ENCODE measurements at regions not wholly inside any gene's neighbourhood (a gene's known extent, or its start where the extent isn't known, plus 50 kb on each side); places are given as distances from the start of the nearest gene placed in this dataset.

- H3K27me3 ChIP-seq (ENCODE audit: insufficient read depth, low read length, poor library complexity): no peaks in the 10 kb centered on the region
- no peaks in the 10 kb centered on the region for H3K4me1 ChIP-seq (ENCODE audit: insufficient read depth, low read length)
- H3K9ac ChIP-seq (ENCODE audit: low read depth, low read length): no peak overlapping the region
- no peak for ATAC-seq (ENCODE audit: insufficient read depth, low read depth)
- no peak overlapping the region for H3K4me3 ChIP-seq (ENCODE audit: low read depth in 1 of 2, low read length in 2 of 2)
- no peaks in the 10 kb centered on the region for H3K9me3 ChIP-seq (ENCODE audit: insufficient read depth, low read length, severe bottlenecking)
- no peaks in the 10 kb centered on the region for H3K36me3 ChIP-seq (ENCODE audit: insufficient read depth, low read length)
- no peak overlapping the region for H3K27ac ChIP-seq (ENCODE audit: low read length)
- no peak for DNase-seq
- no peak overlapping the region for H2AFZ ChIP-seq (ENCODE audit: low read depth, low read length)
- TF ChIP-seq CTCF (IDR thresholded peaks at IDR 0.05; ENCODE audit: borderline replicate concordance, extremely low read depth, low read length, poor library complexity, severe bottlenecking) (no peak), EZH2 (IDR thresholded peaks at IDR 0.05; ENCODE audit: borderline replicate concordance, low read depth, low read length, severe bottlenecking) (no peak)
- H3K4me2 ChIP-seq (ENCODE audit: insufficient read depth, low read length): no peak overlapping the region
- H4K20me1 ChIP-seq (ENCODE audit: insufficient read depth, low read length): no peaks in the 10 kb centered on the region
- H3K79me2 ChIP-seq (ENCODE audit: insufficient read depth, low read length): no peaks in the 10 kb centered on the region
Measured at GRCh38 chr13:70884196-70884595, 775.9 kb upstream of the KLHL1 start.

- Histone ChIP-seq H3K4me2 (ENCODE audit: insufficient read depth, low read length) (no peak overlapping the region), H3K27me3 (ENCODE audit: insufficient read depth, low read length, poor library complexity) (no peaks in the 10 kb centered on the region), H3K79me2 (ENCODE audit: insufficient read depth, low read length) (no peaks in the 10 kb centered on the region), H3K4me3 (ENCODE audit: low read depth in 1 of 2, low read length in 2 of 2) (no peak overlapping the region), H2AFZ (ENCODE audit: low read depth, low read length) (no peak overlapping the region), H3K4me1 (ENCODE audit: insufficient read depth, low read length) (no peaks in the 10 kb centered on the region), H3K9ac (ENCODE audit: low read depth, low read length) (no peak overlapping the region), H3K9me3 (ENCODE audit: insufficient read depth, low read length, severe bottlenecking) (no peaks in the 10 kb centered on the region), H3K36me3 (ENCODE audit: insufficient read depth, low read length) (no peaks in the 10 kb centered on the region), H3K27ac (ENCODE audit: low read length) (no peak overlapping the region), H4K20me1 (ENCODE audit: insufficient read depth, low read length) (no peaks in the 10 kb centered on the region)
- TF ChIP-seq EZH2 (IDR thresholded peaks at IDR 0.05; ENCODE audit: borderline replicate concordance, low read depth, low read length, severe bottlenecking): no peak
- TF ChIP-seq CTCF (IDR thresholded peaks at IDR 0.05; ENCODE audit: borderline replicate concordance, extremely low read depth, low read length, poor library complexity, severe bottlenecking): no peak
- ATAC-seq (ENCODE audit: insufficient read depth, low read depth) (no peak), DNase-seq (no peak)
Measured at GRCh38 chr13:70874636-70875035, 766.4 kb upstream of the KLHL1 start.

- Histone ChIP-seq H3K27ac (ENCODE audit: low read length) (no peak overlapping the region), H3K79me2 (ENCODE audit: insufficient read depth, low read length) (no peaks in the 10 kb centered on the region), H3K9me3 (ENCODE audit: insufficient read depth, low read length, severe bottlenecking) (no peaks in the 10 kb centered on the region), H3K9ac (ENCODE audit: low read depth, low read length) (no peak overlapping the region), H3K4me2 (ENCODE audit: insufficient read depth, low read length) (no peak overlapping the region), H3K36me3 (ENCODE audit: insufficient read depth, low read length) (no peaks in the 10 kb centered on the region), H2AFZ (ENCODE audit: low read depth, low read length) (no peak overlapping the region), H3K4me1 (ENCODE audit: insufficient read depth, low read length) (no peaks in the 10 kb centered on the region), H4K20me1 (ENCODE audit: insufficient read depth, low read length) (no peaks in the 10 kb centered on the region), H3K27me3 (ENCODE audit: insufficient read depth, low read length, poor library complexity) (no peaks in the 10 kb centered on the region), H3K4me3 (ENCODE audit: low read depth in 1 of 2, low read length in 2 of 2) (no peak overlapping the region)
- TF ChIP-seq CTCF (IDR thresholded peaks at IDR 0.05; ENCODE audit: borderline replicate concordance, extremely low read depth, low read length, poor library complexity, severe bottlenecking): no peak
- ATAC-seq (ENCODE audit: insufficient read depth, low read depth) (no peak), DNase-seq (no peak)
Measured at GRCh38 chr13:70864731-70865130, 756.5 kb upstream of the KLHL1 start.

GRCh38 chr13:70856711-70857110 is 748.5 kb upstream of the KLHL1 start:
- Histone ChIP-seq H4K20me1 (ENCODE audit: insufficient read depth, low read length) (no peaks in the 10 kb centered on the region), H3K27ac (ENCODE audit: low read length) (no peak overlapping the region), H3K4me2 (ENCODE audit: insufficient read depth, low read length) (no peak overlapping the region), H3K4me3 (ENCODE audit: low read depth in 1 of 2, low read length in 2 of 2) (no peak overlapping the region), H3K9me3 (ENCODE audit: insufficient read depth, low read length, severe bottlenecking) (no peaks in the 10 kb centered on the region), H3K9ac (ENCODE audit: low read depth, low read length) (no peak overlapping the region), H3K4me1 (ENCODE audit: insufficient read depth, low read length) (no peaks in the 10 kb centered on the region), H3K27me3 (ENCODE audit: insufficient read depth, low read length, poor library complexity) (no peaks in the 10 kb centered on the region), H3K79me2 (ENCODE audit: insufficient read depth, low read length) (no peaks in the 10 kb centered on the region), H3K36me3 (ENCODE audit: insufficient read depth, low read length) (no peaks in the 10 kb centered on the region), H2AFZ (ENCODE audit: low read depth, low read length) (no peak overlapping the region)
- TF ChIP-seq CTCF (IDR thresholded peaks at IDR 0.05; ENCODE audit: borderline replicate concordance, extremely low read depth, low read length, poor library complexity, severe bottlenecking) (no peak), EZH2 (IDR thresholded peaks at IDR 0.05; ENCODE audit: borderline replicate concordance, low read depth, low read length, severe bottlenecking) (no peak)
- ATAC-seq (ENCODE audit: insufficient read depth, low read depth) (no peak), DNase-seq (no peak)

All from DND-41 (cell line).